ENCODE measurements at regions not wholly inside any gene's neighbourhood (a gene's known extent, or its start where the extent isn't known, plus 50 kb on each side); places are given as distances from the start of the nearest gene placed in this dataset.
"Not testable (repeated sequence)": the region's sequence is repeated elsewhere in the genome, so short reads cannot be mapped to it uniquely, and the experiment has no call there.

GRCh38 chr14:86064595-86064994 lies 534.7 kb downstream of the FLRT2 start:
- not testable (repeated sequence) for DNase-seq (ENCODE audit: low spot score)

- DNase-seq (ENCODE audit: low spot score) = no peak
These were observed 527.2 kb downstream of the FLRT2 start for GRCh38 chr14:86057018-86057667.

GRCh38 chr14:86055512-86056075 lies 525.6 kb downstream of the FLRT2 start:
- DNase-seq (ENCODE audit: low spot score) = no peak

GRCh38 chr14:86052868-86053267 lies 522.9 kb downstream of the FLRT2 start:
- DNase-seq (ENCODE audit: low spot score) = no peak

- DNase-seq (ENCODE audit: low spot score) = no peak
These were observed 520.8 kb downstream of the FLRT2 start for GRCh38 chr14:86050757-86051156.

GRCh38 chr14:86050072-86050683 lies 520.2 kb downstream of the FLRT2 start:
- DNase-seq (ENCODE audit: low spot score) = no peak

- no peak for DNase-seq (ENCODE audit: low spot score)
These were observed 509.2 kb downstream of the FLRT2 start for GRCh38 chr14:86039176-86039575.

GRCh38 chr14:86038387-86039042 lies 508.6 kb downstream of the FLRT2 start:
- DNase-seq (ENCODE audit: low spot score) = no peak

GRCh38 chr14:86035882-86036281 lies 505.9 kb downstream of the FLRT2 start:
- DNase-seq (ENCODE audit: low spot score) = no peak

GRCh38 chr14:86027990-86028389 lies 498.0 kb downstream of the FLRT2 start:
- no peak for DNase-seq (ENCODE audit: low spot score)

- no peak for DNase-seq (ENCODE audit: low spot score)
These were observed 497.2 kb downstream of the FLRT2 start for GRCh38 chr14:86027144-86027543.

GRCh38 chr14:86022031-86022629 lies 492.2 kb downstream of the FLRT2 start:
- no peak for DNase-seq (ENCODE audit: low spot score)

- no peak for DNase-seq (ENCODE audit: low spot score)
These were observed 490.9 kb downstream of the FLRT2 start for GRCh38 chr14:86020841-86021240.

- DNase-seq (ENCODE audit: low spot score) = no peak
These were observed 486.0 kb downstream of the FLRT2 start for GRCh38 chr14:86015941-86016340.

- DNase-seq (ENCODE audit: low spot score) = no peak
These were observed 485.6 kb downstream of the FLRT2 start for GRCh38 chr14:86015511-86015910.

- DNase-seq (ENCODE audit: low spot score) = no peak
These were observed 483.7 kb downstream of the FLRT2 start for GRCh38 chr14:86013641-86014040.

- no peak for DNase-seq (ENCODE audit: low spot score)
These were observed 482.5 kb downstream of the FLRT2 start for GRCh38 chr14:86012461-86012860.

GRCh38 chr14:86003998-86004397 lies 474.1 kb downstream of the FLRT2 start:
- DNase-seq (ENCODE audit: low spot score) = no peak

- no peak for DNase-seq (ENCODE audit: low spot score)
These were observed 466.6 kb downstream of the FLRT2 start for GRCh38 chr14:85996551-85996950.

- DNase-seq (ENCODE audit: low spot score) = no peak
These were observed 461.2 kb downstream of the FLRT2 start for GRCh38 chr14:85991156-85991555.

GRCh38 chr14:85987907-85988306 lies 458.0 kb downstream of the FLRT2 start:
- no peak for DNase-seq (ENCODE audit: low spot score)

- no peak for DNase-seq (ENCODE audit: low spot score)
These were observed 457.3 kb downstream of the FLRT2 start for GRCh38 chr14:85987292-85987691.
